Loucy (cell line): ENCODE measurements at regions not wholly inside any gene's neighbourhood (a gene's known extent, or its start where the extent isn't known, plus 50 kb on each side); places are given as distances from the start of the nearest gene placed in this dataset.
"Not testable (repeated sequence)": the region's sequence is repeated elsewhere in the genome, so short reads cannot be mapped to it uniquely, and the experiment has no call there.

Experiments
- CTCF ChIP-seq: fragments of 200-600 bp; sonication (generic); conservative IDR thresholded peaks from 2 replicates; pipeline ENCODE4 v1.5.1; 2014; ENCODE audit warnings: mild to moderate bottlenecking, antibody characterized with exemption, low read length
- EZH2phosphoT487 ChIP-seq: fragments of 200-600 bp; IDR thresholded peaks from 2 replicates; pipeline ENCODE4 v1.6.1; 2018; ENCODE audit warnings: antibody characterized with exemption, mild to moderate bottlenecking, moderate library complexity, borderline replicate concordance

- not testable (repeated sequence) for TF ChIP-seq CTCF, EZH2phosphoT487
These were observed 499.5 kb upstream of the SGCD start for GRCh38 chr5:155827508-155827815.
